ENCODE measurements at regions not wholly inside any gene's neighbourhood (a gene's known extent, or its start where the extent isn't known, plus 50 kb on each side); places are given as distances from the start of the nearest gene placed in this dataset.

- DNase-seq (ENCODE audit: low spot score): no peak
These were observed 366.7 kb upstream of the MAP3K7 start for GRCh38 chr6:90953405-90954161.

DNA sequence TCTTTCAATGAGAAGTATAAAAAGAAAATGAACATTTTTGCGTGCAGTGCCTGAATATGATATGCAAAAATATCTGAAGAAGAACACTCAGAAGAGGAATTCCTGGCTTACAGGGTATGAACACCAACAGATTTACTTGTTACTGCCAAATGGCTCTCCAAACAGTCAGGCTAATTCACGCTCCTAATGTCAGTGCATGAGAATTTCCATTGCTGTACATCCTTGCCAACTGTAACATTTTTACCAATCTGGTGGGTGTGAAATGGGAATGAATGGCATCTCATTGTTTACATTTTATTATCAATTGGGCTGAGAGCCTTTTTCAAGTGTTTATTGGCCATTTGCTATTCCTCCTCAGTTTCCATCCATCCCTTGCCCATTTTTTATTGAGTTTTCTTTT is 365.3 kb upstream of the MAP3K7 start:
- DNase-seq (ENCODE audit: low spot score): no peak

- DNase-seq (ENCODE audit: low spot score): no peak
These were observed 361.7 kb upstream of the MAP3K7 start for GRCh38 chr6:90948540-90948939.

DNA sequence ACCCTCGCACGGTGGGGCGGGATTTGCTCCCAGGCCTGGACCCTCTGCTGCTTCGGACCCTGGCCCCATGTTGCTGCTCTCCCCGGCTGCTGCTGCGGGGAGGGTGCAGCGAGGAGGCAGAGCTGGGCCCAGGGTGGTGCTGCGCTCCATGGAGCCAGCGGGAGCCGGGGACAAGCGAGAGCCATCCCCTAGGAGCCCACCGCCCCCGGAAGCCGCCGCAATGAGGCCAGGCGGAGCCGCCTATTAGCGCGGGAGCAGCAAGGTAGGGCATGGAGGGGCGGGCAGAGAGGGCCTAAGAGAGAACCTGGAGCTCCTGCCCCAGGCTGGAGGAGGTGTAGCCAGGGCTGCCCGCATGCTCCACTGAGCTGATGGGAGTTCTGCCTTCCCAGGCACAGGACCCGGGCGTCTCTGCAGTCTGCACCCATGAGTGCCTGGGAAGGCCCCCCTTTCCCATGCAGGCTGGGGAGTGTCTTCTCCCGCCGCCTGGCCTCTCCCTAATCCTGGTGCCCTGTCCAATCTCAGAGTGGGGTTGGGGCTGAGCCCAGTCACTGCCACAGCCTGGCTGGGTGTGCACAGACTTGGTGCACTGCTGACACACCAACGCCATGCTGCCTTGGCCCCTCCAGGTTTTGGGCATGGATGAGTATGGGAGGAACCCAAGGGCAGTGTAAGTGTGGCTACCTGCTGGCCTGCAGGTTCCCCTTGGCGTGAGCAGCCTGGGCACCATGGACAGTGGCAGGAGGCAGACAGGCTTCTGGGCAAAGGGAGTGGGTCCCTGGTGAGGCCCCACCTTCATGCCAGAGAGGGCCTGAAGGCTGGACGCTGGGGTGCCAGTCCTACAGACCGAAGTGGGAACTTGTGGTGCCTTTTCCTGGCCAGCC is 360.6 kb upstream of the MAP3K7 start:
- DNase-seq (ENCODE audit: low spot score): no peak

DNA sequence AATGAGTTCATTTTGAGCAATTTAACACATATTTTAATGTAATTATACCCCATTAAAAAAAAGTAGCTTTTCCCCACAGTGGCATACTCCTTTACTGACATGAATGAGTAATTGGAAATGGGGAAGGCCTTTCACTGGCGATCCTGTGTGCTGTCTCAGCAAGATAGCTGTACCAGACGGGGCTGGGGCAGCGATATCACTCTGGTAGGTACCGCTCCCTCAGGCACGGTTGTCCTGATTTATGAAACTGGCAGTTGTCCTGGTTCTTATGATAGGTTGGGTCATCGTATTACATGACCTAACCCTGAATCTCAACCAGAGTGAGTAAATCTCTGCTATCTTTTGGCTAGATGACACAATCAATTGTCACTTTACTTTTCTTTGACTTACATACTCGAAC is 355.0 kb upstream of the MAP3K7 start:
- DNase-seq (ENCODE audit: low spot score): no peak

DNA sequence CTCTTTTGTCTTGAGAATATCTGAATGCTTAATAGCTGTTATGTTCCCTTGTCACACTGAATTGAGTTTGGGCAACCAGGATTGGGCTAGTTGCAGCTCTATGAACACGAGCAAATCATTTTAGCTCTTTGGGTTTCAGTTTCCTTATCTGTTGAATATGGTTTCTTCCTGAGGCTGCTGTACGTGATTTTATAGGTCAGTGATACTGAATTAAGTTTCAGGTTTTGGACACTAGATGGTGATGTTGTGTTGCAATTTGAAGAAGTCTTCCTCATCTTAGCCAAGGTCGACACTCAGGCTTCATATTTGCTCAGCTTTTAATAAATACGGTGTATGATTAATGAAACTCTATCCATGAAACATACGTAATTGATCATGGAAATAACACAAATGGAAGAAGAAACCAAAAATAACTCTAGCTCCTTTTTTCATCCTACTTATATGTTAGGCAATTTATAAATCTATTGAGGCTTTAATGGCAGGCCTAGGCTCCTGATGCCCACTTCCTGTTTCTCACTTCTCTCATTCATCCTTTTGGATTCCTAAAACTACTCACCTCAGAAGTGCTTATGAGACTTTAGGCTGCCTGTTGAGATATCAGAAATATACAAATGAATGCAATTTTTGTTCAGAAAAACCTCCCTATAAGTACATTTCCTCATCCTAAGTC is 354.1 kb upstream of the MAP3K7 start:
- DNase-seq (ENCODE audit: low spot score): peak; percentile 54

DNA sequence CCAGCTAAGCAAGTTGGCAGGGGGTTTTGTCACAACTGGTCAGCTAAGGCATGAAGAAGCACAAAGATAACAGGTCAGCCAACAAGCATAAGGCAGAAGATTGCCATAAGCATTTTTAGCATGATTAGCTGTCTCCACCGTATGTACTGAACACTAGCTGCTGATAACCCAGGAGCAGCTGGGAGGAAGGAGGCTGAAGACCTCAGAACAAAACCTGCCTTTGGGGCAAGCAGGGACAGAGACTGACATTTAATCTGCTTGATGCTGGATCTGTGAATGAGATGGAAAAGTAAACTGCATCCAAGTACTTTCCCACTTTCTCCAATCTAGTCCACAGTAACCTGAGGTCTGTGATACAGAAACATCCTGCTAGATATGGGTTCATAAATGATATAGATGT is 353.0 kb upstream of the MAP3K7 start:
- no peak for DNase-seq (ENCODE audit: low spot score)

DNA sequence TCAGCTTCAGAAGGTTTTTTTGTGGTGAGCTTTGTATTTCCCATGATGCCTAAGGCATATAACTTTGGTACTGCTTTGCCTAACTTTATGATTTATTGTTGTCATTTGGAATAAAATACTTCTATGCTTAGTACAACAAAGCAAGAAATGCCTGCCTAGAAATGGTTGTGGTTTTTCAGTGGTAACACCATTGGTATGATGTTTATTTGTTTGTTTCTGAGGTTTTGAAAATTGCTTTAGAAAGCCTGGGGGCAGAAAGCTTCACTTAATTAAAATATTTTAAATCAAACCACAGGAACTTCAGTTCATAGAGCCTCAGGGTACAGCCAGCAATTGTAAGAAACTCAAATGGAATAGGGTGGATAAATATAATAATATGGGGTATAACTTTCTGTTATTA is 351.2 kb upstream of the MAP3K7 start:
- DNase-seq (ENCODE audit: low spot score): no peak

DNA sequence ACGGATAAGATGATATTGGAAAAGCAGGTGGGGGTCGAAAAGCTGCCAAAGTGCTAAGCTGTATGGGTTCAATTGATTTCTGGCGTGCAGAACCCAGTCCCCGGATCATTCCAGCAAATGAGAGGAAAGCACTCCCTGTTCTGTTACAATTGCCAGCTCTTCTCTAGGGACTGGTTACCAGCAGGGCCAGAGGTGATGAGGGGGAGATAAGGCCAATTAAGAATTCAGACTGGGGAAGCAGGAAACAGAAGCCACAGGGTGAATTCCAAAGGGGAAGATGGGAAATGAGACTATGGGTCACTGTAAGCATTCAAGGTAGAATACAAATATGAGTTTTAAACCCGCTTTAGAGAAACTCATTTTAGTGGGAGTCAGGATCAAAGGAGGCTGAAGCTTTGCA is 349.4 kb upstream of the MAP3K7 start:
- no peak for DNase-seq (ENCODE audit: low spot score)

DNA sequence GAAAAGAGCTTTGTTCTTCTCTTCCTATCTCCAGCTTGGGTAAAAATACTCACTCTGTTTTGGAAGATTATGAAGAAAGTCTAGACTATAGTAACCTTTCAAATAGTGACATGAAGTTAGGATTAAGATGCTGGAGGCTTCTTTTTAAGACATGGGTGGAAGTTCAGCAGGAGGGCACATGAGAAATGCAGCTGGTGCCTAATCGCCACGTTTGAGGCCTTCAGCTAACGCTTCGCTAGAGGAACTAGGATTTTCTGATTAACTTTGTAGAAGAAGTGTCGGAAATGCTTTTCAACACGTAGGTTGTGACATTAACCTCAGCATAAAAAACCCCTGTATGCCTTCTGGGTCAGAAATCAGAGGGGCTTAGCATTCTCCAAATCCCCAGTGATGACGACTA is 348.1 kb upstream of the MAP3K7 start:
- DNase-seq (ENCODE audit: low spot score): no peak

GRCh38 chr6:90934081-90934480 is 347.2 kb upstream of the MAP3K7 start:
- no peak for DNase-seq (ENCODE audit: low spot score)

DNA sequence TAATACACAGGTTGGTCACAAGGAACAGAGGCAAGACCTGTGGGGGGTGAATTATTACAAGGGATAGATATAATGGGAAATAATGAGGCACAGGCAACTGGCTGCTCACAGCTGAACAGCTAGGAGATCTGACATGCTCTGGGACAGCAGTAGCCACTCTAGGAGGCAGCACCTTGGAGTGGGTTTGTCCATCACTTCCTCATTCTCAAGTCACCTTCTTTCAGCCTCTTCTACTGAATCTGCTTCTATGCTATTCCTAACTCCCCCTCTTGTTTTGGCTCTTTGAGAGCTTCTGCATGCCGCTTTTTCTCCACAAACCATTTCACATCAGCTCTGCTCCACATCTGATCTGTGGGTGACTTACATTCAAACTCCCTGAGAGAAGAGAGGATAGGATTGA is 345.5 kb upstream of the MAP3K7 start:
- DNase-seq (ENCODE audit: low spot score): no peak

DNA sequence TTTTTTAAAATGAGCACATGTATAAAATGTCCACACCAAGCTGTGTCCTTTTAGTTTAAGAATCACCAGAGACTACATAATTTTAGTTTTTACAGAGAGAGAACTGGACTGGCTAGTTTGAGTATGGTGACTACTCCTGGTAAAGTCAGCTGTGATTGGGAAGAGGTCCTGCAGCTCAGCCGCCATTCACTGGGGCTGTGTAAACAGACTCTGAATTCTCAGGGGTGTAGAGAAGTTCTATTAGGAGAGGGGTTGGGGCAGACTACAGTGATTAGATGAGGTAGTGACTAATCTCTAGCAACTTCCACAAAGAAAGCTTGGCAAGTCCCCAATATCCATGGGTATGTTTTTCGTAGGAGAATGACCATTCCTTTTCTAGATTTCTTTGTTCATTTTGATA is 341.2 kb upstream of the MAP3K7 start:
- DNase-seq (ENCODE audit: low spot score): no peak

- no peak for DNase-seq (ENCODE audit: low spot score)
These were observed 338.9 kb upstream of the MAP3K7 start for GRCh38 chr6:90925726-90926125.

GRCh38 chr6:90922325-90922724 is 335.5 kb upstream of the MAP3K7 start:
- DNase-seq (ENCODE audit: low spot score): no peak

GRCh38 chr6:90918361-90918760 is 331.5 kb upstream of the MAP3K7 start:
- no peak for DNase-seq (ENCODE audit: low spot score)

GRCh38 chr6:90917376-90917775 is 330.5 kb upstream of the MAP3K7 start:
- no peak for DNase-seq (ENCODE audit: low spot score)

GRCh38 chr6:90916968-90917367 is 330.1 kb upstream of the MAP3K7 start:
- no peak for DNase-seq (ENCODE audit: low spot score)

- no peak for DNase-seq (ENCODE audit: low spot score)
These were observed 328.5 kb upstream of the MAP3K7 start for GRCh38 chr6:90915224-90915915.

GRCh38 chr6:90914312-90914711 is 327.4 kb upstream of the MAP3K7 start:
- DNase-seq (ENCODE audit: low spot score): no peak

GRCh38 chr6:90913266-90913960 is 326.5 kb upstream of the MAP3K7 start:
- DNase-seq (ENCODE audit: low spot score): no peak

- no peak for DNase-seq (ENCODE audit: low spot score)
These were observed 324.8 kb upstream of the MAP3K7 start for GRCh38 chr6:90911642-90912041.

Measured in CD4-positive, alpha-beta T cell treated with Interleukin-2 at 100 ng/mL for 4 hours (primary cell).